ENCODE measurements at regions not wholly inside any gene's neighbourhood (a gene's known extent, or its start where the extent isn't known, plus 50 kb on each side); places are given as distances from the start of the nearest gene placed in this dataset.

DNA sequence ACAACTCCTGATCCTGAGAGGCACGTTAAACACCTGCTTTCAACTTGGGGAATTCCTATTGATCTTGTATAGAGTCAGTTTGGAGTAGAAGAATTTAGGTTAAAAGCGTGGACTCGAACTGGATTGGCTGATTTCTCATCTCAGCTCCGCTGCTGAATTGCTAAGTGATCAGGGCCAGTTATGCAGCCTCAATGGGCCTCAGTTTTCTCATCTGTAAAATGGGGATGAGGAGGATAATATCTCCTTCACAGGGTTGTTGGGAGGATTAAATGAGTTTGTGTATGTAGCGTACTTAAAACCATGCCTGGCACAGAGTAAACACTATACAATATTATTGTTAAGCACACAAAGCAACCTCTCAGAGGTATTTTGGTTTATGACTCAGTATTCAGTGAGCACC is 53.2 kb upstream of the HEPHL1 start:
- POLR2A ChIA-PET = interaction anchor here (0.9 kb wide), 1 partner anchor 162 kb away, joined by 4 read pairs; no protein-coding TSS in a partner anchor
- H3K4me3 ChIP-seq (ENCODE audit: low read depth, low read length) = no peak overlapping the region
- CTCF ChIA-PET = no interaction called here
- no peak for TF ChIP-seq CTCF (IDR thresholded peaks at IDR 0.05; ENCODE audit: insufficient read depth, low read length, missing control alignments)
- DNase-seq (ENCODE audit: low read depth, low spot score) = no peak

DNA sequence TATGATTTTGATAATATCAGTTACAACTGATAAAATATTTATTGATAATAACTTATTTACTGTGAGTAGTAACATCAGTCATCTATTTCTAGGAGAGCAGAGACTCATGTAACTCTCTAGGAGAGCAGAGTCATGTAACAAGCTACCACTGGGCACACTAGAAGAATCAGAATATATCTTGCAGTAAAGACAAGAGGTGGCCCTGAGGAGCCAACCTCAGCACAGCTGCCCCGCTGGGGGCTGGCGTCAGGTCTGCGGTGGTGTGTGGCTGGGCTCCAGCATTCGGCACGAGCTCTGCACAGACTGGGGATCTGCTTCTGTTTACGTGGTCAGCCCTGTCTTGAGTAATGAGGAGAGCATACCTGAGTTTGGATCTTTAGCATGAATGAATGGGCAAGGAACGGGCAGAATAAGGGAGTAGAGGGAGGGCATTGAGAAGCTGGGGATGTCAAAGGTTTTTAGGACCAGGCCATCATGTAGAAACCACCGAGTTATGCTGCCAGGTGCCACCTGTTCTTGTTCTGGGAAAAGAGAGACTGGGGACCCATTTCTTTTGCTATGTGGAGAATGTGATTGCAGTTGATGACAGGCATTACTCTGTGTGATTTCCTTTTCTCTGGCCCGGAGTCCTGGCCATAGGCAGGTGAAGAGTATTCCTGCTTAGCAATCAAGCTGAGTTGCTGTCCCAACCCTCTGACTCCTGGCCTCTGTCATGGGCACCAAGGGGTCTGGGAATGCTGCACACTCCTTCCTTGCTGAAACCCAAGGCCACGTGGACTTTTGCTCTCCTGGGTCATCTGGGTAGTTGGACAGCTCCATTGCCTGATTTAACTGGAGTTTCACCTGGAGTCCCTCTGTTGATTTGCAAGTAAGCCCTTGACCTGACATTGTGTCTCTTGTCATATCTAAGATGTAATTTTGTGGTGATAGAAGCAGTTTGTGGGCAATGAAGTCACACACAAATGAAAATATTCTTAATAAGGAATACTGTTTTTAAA is 50.9 kb upstream of the HEPHL1 start:
- ChIA-PET CTCF (no interaction called here), POLR2A (no interaction called here)
- H3K4me3 ChIP-seq (ENCODE audit: low read depth, low read length) = no peak overlapping the region
- no peak for DNase-seq (ENCODE audit: low read depth, low spot score)
- TF ChIP-seq CTCF (IDR thresholded peaks at IDR 0.05; ENCODE audit: insufficient read depth, low read length, missing control alignments) = no peak

Data from AG04449 (cell line).